Stimulated activated CD4-positive, alpha-beta T cell treated with anti-CD3 and anti-CD28 coated beads, Interleukin-2, amount 100 ng/mL, for 4 hours (primary cell): ENCODE measurements at regions not wholly inside any gene's neighbourhood (a gene's known extent, or its start where the extent isn't known, plus 50 kb on each side); places are given as distances from the start of the nearest gene placed in this dataset.
"Not testable (repeated sequence)": the region's sequence is repeated elsewhere in the genome, so short reads cannot be mapped to it uniquely, and the experiment has no call there.

Experiments
- DNase-seq: peaks from one replicate; pipeline ENCODE4 v3.0.0-alpha.2; 2020; ENCODE audit warnings: low read depth

- no peak for DNase-seq
Observed at GRCh38 chr10:11691319-11691755, 50.8 kb upstream of the ECHDC3 start.

DNA sequence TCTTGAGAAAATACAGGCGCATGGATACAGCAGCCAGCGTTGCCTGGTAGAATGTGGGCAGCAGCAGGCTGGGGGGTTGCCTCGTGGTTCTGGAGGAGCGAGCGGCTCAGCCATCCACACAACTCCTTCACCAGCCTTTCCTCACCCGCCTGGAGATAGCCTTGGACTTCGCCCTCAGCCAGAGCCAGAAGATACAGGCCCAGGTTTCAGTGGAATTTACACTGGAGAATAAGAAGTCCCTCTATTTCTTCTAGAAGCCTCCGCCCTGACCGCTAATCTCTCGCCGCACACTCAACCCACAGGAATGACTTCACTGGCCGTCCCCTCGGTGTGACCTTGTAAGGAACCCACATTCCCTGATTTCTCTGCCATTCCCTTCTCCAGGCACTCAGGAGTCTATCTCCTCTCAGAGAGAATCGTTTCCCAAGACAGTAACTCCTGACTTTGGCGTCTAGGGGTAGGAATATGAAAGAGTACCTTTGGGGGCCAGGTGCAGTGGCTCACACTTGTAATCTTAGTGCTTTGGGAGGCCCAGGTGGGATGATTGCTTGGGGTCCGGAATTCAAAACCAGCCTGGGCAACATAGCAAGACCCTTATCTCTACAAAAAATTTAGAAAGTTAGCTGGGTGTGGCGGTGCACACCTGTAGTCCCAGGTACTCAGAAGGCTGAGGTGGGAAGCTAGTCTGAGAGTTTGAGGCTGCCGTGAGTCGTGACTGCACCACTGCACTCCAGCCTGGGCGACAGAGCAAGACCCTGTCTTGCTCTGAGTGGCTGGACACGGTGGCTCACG, 52.0 kb upstream of the ECHDC3 start:
- no peak for DNase-seq

- not testable (repeated sequence) for DNase-seq
Observed at GRCh38 chr10:11688448-11688795, 53.8 kb upstream of the ECHDC3 start.

DNA sequence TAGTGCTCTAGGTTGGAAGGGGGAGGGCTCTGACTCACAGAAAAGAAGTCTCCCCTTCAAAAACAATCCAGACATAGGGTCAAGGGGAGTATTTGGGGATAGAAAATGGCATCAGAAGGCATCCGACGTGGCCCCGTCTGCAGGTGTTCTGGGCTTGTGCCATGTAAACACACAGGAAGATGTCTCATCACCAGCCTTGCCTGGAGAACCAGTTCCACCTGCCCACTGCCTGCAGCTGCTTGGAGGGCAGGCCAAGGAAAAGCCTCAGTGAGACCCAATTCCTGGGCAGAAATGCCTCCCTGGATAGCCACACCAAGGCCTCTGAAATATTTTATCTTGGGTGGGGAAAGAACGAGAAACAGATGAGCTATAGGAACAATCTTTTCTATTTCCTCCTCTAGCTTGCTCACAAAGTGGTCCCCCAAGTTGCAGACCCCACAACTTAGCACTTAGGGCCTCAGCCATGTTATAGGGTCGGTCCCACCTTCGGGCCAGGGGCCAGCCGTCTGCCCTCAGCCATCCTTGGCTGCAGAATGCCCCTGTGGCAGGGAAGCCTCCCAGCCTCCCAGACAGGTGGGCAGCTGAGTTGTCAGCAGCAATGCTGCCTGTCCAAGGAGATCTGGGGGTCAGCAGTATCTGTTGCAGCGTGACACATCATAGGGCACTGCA, 54.3 kb upstream of the ECHDC3 start:
- no peak for DNase-seq

DNA sequence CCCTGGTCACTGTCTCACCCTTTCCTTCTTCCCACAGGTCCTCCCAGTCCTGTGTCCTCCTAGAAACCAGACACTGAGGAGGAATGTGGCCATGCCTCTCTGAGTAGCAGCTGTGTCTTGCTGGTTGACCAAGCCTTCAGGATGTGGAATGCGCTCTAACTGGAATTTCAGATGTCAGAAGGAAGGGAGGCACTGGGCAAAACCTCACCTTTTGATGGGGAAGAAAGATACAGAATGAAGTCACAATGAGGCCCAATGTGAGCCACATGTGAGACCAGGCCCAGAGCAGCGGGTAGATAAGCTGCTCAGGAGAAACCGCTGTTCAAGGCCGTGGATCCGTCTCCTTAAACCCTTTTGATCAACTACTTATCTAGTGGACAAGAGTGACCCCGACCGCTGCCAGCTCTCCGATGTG, 54.8 kb upstream of the ECHDC3 start:
- DNase-seq = no peak

- DNase-seq = peak; percentile 8
Observed at GRCh38 chr10:11685787-11686218, 56.4 kb upstream of the ECHDC3 start.

GRCh38 chr10:11684717-11685645, 57.2 kb upstream of the ECHDC3 start:
- peak; percentile 42 for DNase-seq

DNA sequence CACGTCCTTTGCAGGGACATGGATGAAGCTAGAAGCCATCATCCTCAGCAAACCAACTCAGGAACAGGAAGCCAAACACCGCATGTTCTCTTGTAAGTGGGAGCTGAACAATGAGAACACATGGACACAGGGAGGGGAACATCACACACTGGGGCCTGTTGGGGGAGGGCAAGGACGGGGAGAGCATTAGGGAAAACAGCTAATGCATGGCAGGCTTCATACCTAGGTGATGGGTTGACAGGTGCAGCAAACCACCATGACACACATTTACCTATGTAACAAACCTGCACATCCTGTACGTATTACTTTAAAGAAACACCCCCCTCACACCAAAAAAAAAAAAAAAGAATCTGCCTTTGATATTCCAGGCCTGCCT, 57.9 kb upstream of the ECHDC3 start:
- DNase-seq = not testable (repeated sequence)

GRCh38 chr10:11683529-11684320, 58.5 kb upstream of the ECHDC3 start:
- DNase-seq = no peak

- DNase-seq = no peak
Observed at GRCh38 chr10:11682851-11683250, 59.3 kb upstream of the ECHDC3 start.

GRCh38 chr10:11682267-11682683, 59.9 kb upstream of the ECHDC3 start:
- DNase-seq = no peak

DNA sequence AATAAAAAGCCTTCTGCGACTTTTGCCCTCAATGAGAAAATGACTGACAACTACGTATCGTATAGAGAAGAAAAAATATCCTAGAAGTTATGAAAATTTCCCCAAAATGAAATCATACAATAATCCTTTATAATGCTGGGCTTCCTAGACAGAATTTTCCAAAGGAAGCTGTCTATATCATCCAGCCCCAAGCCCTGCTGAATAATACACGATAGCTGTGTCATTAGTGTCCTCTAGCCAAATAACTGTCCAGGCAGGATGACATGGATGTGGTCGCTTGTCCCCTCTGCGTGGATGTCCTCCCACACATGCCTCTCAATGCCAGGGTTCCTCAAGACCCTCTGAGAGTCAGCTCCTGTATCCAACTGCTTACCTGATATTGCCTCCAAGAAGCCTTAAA, 61.7 kb upstream of the ECHDC3 start:
- DNase-seq = no peak

- DNase-seq = no peak
Observed at GRCh38 chr10:11679946-11680345, 62.2 kb upstream of the ECHDC3 start.

GRCh38 chr10:11678074-11678793, 63.9 kb upstream of the ECHDC3 start:
- no peak for DNase-seq

DNA sequence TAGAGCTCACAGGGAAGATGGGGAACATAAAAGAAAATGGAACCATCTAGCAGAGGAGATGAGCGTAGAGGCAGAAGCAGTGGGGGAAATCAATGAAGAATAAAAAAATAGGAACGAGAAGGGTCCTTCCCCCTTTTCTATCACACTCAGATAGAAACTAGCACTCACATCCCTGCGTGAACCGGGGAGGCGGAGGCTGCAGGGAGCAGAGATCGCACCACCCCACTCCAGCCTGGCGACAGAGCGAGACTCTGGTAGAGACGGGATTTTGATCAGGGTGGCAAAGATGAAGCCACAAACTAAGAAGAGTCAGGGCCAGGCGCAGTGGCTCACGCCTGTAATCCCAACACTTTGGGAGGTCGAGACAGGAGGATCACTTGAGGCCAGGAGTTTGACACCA, 64.7 kb upstream of the ECHDC3 start:
- no peak for DNase-seq

GRCh38 chr10:11673346-11674280, 62.2 kb upstream of the USP6NL start:
- DNase-seq = no peak

- no peak for DNase-seq
Observed at GRCh38 chr10:11672836-11673235, 61.4 kb upstream of the USP6NL start.

- no peak for DNase-seq
Observed at GRCh38 chr10:11670381-11670780, 58.9 kb upstream of the USP6NL start.

GRCh38 chr10:11668847-11669610, 57.6 kb upstream of the USP6NL start:
- no peak for DNase-seq
